ENCODE measurements at regions not wholly inside any gene's neighbourhood (a gene's known extent, or its start where the extent isn't known, plus 50 kb on each side); places are given as distances from the start of the nearest gene placed in this dataset.
A peak's percentile ranks its signal among the peaks of the same experiment; 100 is the strongest.

DNA sequence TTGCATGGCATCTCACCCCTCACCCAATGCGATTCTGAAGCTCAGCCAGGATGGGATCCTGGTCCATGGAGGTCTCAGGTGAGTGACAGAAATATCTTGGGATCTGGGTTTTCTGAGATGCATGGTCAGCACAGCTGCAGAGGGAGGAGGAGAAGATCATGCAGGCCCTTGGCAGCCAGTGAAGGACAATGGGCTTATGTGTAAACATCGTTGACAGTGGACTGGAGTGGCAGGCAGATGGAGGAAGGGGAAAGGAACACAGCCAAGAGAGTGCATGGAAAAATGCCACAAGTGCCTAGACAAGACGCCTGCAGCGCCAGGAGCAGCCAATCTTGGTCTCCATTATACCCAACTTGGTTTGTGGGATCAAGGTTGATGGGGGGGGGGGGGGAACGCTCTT lies 347.9 kb downstream of the MCTP2 start:
- Histone ChIP-seq H3K27ac (replicated peaks) (no peak overlapping the region), H3K4me3 (no peak overlapping the region), H3K9me3 (replicated peaks) (no peaks in the 10 kb centered on the region), H3K27me3 (ENCODE audit: low read depth) (peaks cover 13% of the 10 kb centered on the region), H3K36me3 (no peaks in the 10 kb centered on the region), H3K4me1 (no peaks in the 10 kb centered on the region)
- TF ChIP-seq, protein P1, sequence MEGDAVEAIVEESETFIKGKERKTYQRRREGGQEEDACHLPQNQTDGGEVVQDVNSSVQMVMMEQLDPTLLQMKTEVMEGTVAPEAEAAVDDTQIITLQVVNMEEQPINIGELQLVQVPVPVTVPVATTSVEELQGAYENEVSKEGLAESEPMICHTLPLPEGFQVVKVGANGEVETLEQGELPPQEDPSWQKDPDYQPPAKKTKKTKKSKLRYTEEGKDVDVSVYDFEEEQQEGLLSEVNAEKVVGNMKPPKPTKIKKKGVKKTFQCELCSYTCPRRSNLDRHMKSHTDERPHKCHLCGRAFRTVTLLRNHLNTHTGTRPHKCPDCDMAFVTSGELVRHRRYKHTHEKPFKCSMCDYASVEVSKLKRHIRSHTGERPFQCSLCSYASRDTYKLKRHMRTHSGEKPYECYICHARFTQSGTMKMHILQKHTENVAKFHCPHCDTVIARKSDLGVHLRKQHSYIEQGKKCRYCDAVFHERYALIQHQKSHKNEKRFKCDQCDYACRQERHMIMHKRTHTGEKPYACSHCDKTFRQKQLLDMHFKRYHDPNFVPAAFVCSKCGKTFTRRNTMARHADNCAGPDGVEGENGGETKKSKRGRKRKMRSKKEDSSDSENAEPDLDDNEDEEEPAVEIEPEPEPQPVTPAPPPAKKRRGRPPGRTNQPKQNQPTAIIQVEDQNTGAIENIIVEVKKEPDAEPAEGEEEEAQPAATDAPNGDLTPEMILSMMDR (IDR thresholded peaks at IDR 0.05; ENCODE audit: borderline replicate concordance): no peak
- intact Hi-C loops (cut with micrococcal nuclease): no loop called here
- DNase-seq: no peak

GRCh38 chr15:94580211-94580885 lies 349.0 kb downstream of the MCTP2 start:
- H3K27me3 ChIP-seq (ENCODE audit: low read depth): peaks cover 13% of the 10 kb centered on the region
- no peak overlapping the region for H3K27ac ChIP-seq (replicated peaks)
- peaks cover 9% of the 10 kb centered on the region for H3K4me1 ChIP-seq
- TF ChIP-seq, protein P1 (IDR thresholded peaks at IDR 0.05; ENCODE audit: borderline replicate concordance): no peak
- intact Hi-C loops (cut with micrococcal nuclease): no loop called here
- H3K4me3 ChIP-seq: no peak overlapping the region
- no peaks in the 10 kb centered on the region for H3K9me3 ChIP-seq (replicated peaks)
- no peak for DNase-seq
- no peaks in the 10 kb centered on the region for H3K36me3 ChIP-seq

- Histone ChIP-seq H3K27me3 (ENCODE audit: low read depth) (peaks cover 13% of the 10 kb centered on the region), H3K4me1 (peaks cover 10% of the 10 kb centered on the region), H3K27ac (replicated peaks) (no peak overlapping the region), H3K36me3 (no peaks in the 10 kb centered on the region), H3K4me3 (no peak overlapping the region), H3K9me3 (replicated peaks) (no peaks in the 10 kb centered on the region)
- intact Hi-C loops (cut with micrococcal nuclease): no loop called here
- DNase-seq: no peak
- TF ChIP-seq, protein P1 (IDR thresholded peaks at IDR 0.05; ENCODE audit: borderline replicate concordance): peak; percentile 54
These were observed 351.0 kb downstream of the MCTP2 start for GRCh38 chr15:94582368-94582767.

DNA sequence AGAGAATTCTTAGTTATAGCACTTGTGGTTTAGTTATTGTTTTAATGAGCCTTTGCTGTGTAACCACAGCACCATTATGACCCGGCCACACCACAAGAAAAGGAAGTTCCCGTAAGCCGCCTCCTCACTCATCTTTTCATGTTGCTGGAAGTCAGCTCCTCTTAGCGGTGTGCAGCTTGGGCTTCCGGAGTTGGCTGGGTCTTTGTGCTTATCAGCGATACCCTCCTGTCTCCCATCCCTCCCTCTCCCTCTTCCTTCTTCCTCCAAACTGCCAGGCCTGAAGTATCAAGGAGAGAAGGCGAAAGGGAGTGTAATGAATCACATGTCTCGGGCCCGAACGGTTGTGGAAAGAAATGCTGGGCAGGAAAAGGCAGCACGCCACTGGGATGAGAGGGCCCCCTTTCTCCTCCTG lies 353.5 kb downstream of the MCTP2 start:
- TF ChIP-seq, protein P1 (IDR thresholded peaks at IDR 0.05; ENCODE audit: borderline replicate concordance): no peak
- intact Hi-C loops (cut with micrococcal nuclease): no loop called here
- Histone ChIP-seq H3K9me3 (replicated peaks) (no peaks in the 10 kb centered on the region), H3K36me3 (no peaks in the 10 kb centered on the region), H3K27me3 (ENCODE audit: low read depth) (peaks cover 6% of the 10 kb centered on the region), H3K4me1 (peaks cover 10% of the 10 kb centered on the region), H3K4me3 (no peak overlapping the region), H3K27ac (replicated peaks) (no peak overlapping the region)
- no peak for DNase-seq

DNA sequence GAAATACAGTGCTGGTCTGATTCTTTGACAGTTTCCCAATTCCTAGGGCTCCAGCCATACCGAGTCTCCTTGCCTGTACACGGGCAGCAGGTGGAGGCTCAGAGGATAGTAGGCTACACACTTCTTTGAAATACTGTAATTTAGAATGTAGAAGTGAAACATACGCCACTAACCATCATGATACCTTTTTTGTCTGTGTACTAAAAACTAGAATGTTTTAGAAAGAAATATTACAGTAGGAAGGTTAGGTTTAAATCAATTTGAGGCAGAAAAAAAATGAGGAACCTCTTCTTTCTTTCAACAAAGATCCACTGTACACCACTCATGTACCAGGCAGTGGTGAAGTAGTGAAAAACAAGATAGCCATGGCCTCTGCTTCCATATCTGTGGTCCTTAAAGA lies 354.7 kb downstream of the MCTP2 start:
- intact Hi-C loops (cut with micrococcal nuclease): no loop called here
- DNase-seq: no peak
- Histone ChIP-seq H3K27ac (replicated peaks) (no peak overlapping the region), H3K4me3 (no peak overlapping the region), H3K9me3 (replicated peaks) (no peaks in the 10 kb centered on the region), H3K4me1 (peaks cover 10% of the 10 kb centered on the region), H3K36me3 (no peaks in the 10 kb centered on the region), H3K27me3 (ENCODE audit: low read depth) (no peaks in the 10 kb centered on the region)
- TF ChIP-seq, protein P1 (IDR thresholded peaks at IDR 0.05; ENCODE audit: borderline replicate concordance): no peak

Data from left ventricle myocardium inferior (tissue), 1 donor.